ENCODE measurements at regions not wholly inside any gene's neighbourhood (a gene's known extent, or its start where the extent isn't known, plus 50 kb on each side); places are given as distances from the start of the nearest gene placed in this dataset.
A peak's percentile ranks its signal among the peaks of the same experiment; 100 is the strongest.

DNA sequence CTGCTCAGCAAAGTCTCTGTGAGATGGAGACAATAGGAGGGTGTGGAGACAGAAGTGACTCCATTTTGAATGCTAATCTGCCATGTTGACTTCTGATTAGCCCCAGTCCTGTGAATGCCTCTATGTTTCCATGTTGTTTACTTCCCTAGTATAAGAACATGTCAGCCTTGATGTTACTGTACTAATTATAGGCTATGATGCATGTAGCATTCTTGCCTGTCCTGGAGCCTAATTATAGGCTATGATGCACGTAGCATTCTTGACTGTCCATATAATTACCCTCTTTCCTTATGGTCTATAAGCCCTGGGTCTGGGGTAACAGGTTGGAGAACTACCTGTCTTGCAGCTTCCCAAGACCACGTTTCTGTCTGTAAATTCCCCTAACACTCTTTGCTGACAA lies 353.3 kb upstream of the CLINT1 start:
- no peaks in the 10 kb centered on the region for H3K79me2 ChIP-seq (ENCODE audit: insufficient read depth, low read length)
- H3K27me3 ChIP-seq (ENCODE audit: control insufficient read depth in 2 of 2, insufficient read depth in 2 of 2, low read length in 2 of 2): no peaks in the 10 kb centered on the region
- no peak overlapping the region for H3K27ac ChIP-seq (ENCODE audit: low read depth in 1 of 2, low read length in 2 of 2)
- H2AFZ ChIP-seq (ENCODE audit: insufficient read depth, low read depth, low read length, poor library complexity, severe bottlenecking): no peak overlapping the region
- no peak overlapping the region for H3K4me3 ChIP-seq (replicated peaks in 1 of 3; ENCODE audit: low read depth in 2 of 3, low read length in 3 of 3)
- H3K9me3 Mint-ChIP-seq: peaks cover 0 to 9% (median 5%) of the 10 kb centered on the region in 7 donors
- no peak for DNase-seq
- no peak overlapping the region for H3K4me3 Mint-ChIP-seq
- no peaks in the 10 kb centered on the region for H3K36me3 ChIP-seq (replicated peaks in 1 of 2; ENCODE audit: control insufficient read depth in 1 of 2, insufficient read depth in 2 of 2, low read length in 2 of 2)
- WGBS (ENCODE audit: insufficient coverage): 100% methylated on average over 2 of the region's 2 CpGs
- H3K36me3 Mint-ChIP-seq: peaks cover 0 to 3% of the 10 kb centered on the region in 2 donors
- no peak overlapping the region for H3K27ac Mint-ChIP-seq
- H3K4me1 ChIP-seq (ENCODE audit: control insufficient read depth in 1 of 2, insufficient read depth in 2 of 2, low read length in 2 of 2): peaks cover 0 to 7% of the 10 kb centered on the region in 2 donors
- H3K4me1 Mint-ChIP-seq: peaks cover 11% of the 10 kb centered on the region
- no peak overlapping the region for H3K4me2 ChIP-seq (replicated peaks; ENCODE audit: extremely low read depth, low read length, poor library complexity, severe bottlenecking)
- H3K9ac ChIP-seq (ENCODE audit: insufficient read depth, low read length, poor library complexity, severe bottlenecking): no peak overlapping the region
- TF ChIP-seq, protein P1, sequence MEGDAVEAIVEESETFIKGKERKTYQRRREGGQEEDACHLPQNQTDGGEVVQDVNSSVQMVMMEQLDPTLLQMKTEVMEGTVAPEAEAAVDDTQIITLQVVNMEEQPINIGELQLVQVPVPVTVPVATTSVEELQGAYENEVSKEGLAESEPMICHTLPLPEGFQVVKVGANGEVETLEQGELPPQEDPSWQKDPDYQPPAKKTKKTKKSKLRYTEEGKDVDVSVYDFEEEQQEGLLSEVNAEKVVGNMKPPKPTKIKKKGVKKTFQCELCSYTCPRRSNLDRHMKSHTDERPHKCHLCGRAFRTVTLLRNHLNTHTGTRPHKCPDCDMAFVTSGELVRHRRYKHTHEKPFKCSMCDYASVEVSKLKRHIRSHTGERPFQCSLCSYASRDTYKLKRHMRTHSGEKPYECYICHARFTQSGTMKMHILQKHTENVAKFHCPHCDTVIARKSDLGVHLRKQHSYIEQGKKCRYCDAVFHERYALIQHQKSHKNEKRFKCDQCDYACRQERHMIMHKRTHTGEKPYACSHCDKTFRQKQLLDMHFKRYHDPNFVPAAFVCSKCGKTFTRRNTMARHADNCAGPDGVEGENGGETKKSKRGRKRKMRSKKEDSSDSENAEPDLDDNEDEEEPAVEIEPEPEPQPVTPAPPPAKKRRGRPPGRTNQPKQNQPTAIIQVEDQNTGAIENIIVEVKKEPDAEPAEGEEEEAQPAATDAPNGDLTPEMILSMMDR (IDR thresholded peaks at IDR 0.05): no peak
- H4K20me1 ChIP-seq (ENCODE audit: insufficient read depth, low read length): no peaks in the 10 kb centered on the region
- H3K27me3 Mint-ChIP-seq (ENCODE audit: low read depth in 3 of 3): peaks cover 0 to 2% (median 0%) of the 10 kb centered on the region in 3 donors
- intact Hi-C loops (cut with micrococcal nuclease): no loop called here
- H3K9me3 ChIP-seq (replicated peaks in 1 of 2; ENCODE audit: control insufficient read depth in 1 of 2, insufficient read depth in 1 of 2, low read length in 2 of 2): peaks cover 0 to 4% of the 10 kb centered on the region in 2 donors

DNA sequence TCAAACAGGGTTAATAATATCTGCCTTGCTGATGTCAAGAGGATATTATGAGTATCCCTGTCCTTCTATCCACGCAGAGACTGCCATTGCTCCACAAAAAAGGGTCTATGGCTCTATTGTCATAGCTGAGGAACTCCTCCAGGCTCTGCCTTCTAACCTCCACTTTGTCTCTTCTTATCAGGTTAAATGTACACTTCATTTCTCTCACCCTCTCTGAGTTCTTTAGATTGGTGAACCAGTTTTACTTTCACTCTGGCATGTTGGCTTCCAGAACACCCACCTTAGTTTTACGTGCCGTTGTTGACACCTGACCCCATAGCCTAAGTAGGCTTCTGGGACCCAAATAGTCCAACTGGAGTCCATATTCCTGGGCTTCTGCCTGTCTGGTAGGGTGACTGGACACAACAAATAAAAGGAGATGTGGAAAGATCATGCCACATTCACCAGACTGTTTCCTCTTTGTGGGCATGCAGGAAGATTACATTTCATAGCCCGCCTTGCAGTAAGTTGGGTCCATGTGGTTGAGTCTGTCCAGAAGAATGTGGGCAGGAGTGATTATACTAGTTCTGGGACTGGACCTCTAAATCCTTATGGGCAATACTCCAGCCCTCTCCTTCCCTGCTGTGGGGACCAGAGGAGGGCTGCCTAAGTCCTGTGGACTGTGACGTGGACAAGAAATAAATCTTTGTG lies 350.4 kb upstream of the CLINT1 start:
- Mint-ChIP-seq H3K4me3 (no peak overlapping the region), H3K27ac (peak overlapping the region in 2 of 7 donors; percentile 31 to 43), H3K4me1 (peaks cover 11% of the 10 kb centered on the region), H3K27me3 (ENCODE audit: low read depth in 3 of 3) (peaks cover 0 to 6% (median 0%) of the 10 kb centered on the region in 3 donors), H3K36me3 (peaks cover 0 to 3% of the 10 kb centered on the region in 2 donors), H3K9me3 (peaks cover 0 to 13% (median 4%) of the 10 kb centered on the region in 7 donors)
- Histone ChIP-seq H3K4me1 (ENCODE audit: control insufficient read depth in 1 of 2, insufficient read depth in 2 of 2, low read length in 2 of 2) (peaks cover 0 to 7% of the 10 kb centered on the region in 2 donors), H3K9me3 (replicated peaks in 1 of 2; ENCODE audit: control insufficient read depth in 1 of 2, insufficient read depth in 1 of 2, low read length in 2 of 2) (peaks cover 0 to 7% of the 10 kb centered on the region in 2 donors), H3K27ac (ENCODE audit: low read depth in 1 of 2, low read length in 2 of 2) (no peak overlapping the region), H4K20me1 (ENCODE audit: insufficient read depth, low read length) (no peaks in the 10 kb centered on the region), H3K4me3 (replicated peaks in 1 of 3; ENCODE audit: low read depth in 2 of 3, low read length in 3 of 3) (no peak overlapping the region), H3K4me2 (replicated peaks; ENCODE audit: extremely low read depth, low read length, poor library complexity, severe bottlenecking) (no peak overlapping the region), H3K36me3 (replicated peaks in 1 of 2; ENCODE audit: control insufficient read depth in 1 of 2, insufficient read depth in 2 of 2, low read length in 2 of 2) (no peaks in the 10 kb centered on the region), H3K27me3 (ENCODE audit: control insufficient read depth in 2 of 2, insufficient read depth in 2 of 2, low read length in 2 of 2) (no peaks in the 10 kb centered on the region), H3K79me2 (ENCODE audit: insufficient read depth, low read length) (no peaks in the 10 kb centered on the region), H2AFZ (ENCODE audit: insufficient read depth, low read depth, low read length, poor library complexity, severe bottlenecking) (no peak overlapping the region), H3K9ac (ENCODE audit: insufficient read depth, low read length, poor library complexity, severe bottlenecking) (no peak overlapping the region)
- 69% methylated on average over 4 of the region's 5 CpGs for WGBS (ENCODE audit: insufficient coverage)
- TF ChIP-seq, protein P1 (IDR thresholded peaks at IDR 0.05): no peak
- intact Hi-C loops (cut with micrococcal nuclease): no loop called here
- DNase-seq: peak in 1 of 3 donors; percentile 6
